ENCODE measurements at regions not wholly inside any gene's neighbourhood (a gene's known extent, or its start where the extent isn't known, plus 50 kb on each side); places are given as distances from the start of the nearest gene placed in this dataset.

- H3K4me3 ChIP-seq, result no peak overlapping the region
- DNase-seq (ENCODE audit: low spot score), result no peak
- H3K27ac ChIP-seq, result no peak overlapping the region
- TF ChIP-seq, protein P1, sequence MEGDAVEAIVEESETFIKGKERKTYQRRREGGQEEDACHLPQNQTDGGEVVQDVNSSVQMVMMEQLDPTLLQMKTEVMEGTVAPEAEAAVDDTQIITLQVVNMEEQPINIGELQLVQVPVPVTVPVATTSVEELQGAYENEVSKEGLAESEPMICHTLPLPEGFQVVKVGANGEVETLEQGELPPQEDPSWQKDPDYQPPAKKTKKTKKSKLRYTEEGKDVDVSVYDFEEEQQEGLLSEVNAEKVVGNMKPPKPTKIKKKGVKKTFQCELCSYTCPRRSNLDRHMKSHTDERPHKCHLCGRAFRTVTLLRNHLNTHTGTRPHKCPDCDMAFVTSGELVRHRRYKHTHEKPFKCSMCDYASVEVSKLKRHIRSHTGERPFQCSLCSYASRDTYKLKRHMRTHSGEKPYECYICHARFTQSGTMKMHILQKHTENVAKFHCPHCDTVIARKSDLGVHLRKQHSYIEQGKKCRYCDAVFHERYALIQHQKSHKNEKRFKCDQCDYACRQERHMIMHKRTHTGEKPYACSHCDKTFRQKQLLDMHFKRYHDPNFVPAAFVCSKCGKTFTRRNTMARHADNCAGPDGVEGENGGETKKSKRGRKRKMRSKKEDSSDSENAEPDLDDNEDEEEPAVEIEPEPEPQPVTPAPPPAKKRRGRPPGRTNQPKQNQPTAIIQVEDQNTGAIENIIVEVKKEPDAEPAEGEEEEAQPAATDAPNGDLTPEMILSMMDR (IDR thresholded peaks at IDR 0.05), result no peak
Observed at GRCh38 chr2:234427081-234428061, 69.5 kb downstream of the ARL4C start.

DNA sequence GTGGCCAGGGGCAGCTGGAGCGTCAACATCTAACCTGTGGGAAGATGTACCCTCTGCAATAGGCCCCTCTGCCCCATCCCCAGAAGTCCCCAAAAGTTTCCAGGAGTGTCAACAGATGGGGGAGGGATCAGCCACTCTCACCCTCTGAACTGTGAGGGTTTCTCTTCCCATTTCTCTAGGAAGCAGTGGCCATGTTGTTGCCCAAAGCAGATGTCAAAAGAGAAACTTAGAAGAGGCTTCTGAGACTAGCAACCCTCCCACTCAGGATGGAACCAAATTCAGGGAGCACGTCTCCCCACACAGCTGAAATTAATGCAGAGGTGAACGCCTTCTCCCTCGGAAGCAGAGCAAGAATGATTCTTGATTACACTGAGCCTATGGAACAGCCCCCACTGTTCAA lies 70.3 kb downstream of the ARL4C start:
- no peak for DNase-seq (ENCODE audit: low spot score)
- no peak overlapping the region for H3K27ac ChIP-seq
- H3K4me3 ChIP-seq, result no peak overlapping the region
- TF ChIP-seq, protein P1 (IDR thresholded peaks at IDR 0.05), result no peak

GRCh38 chr2:234425639-234426603 lies 71.0 kb downstream of the ARL4C start:
- H3K4me3 ChIP-seq, result no peak overlapping the region
- no peak overlapping the region for H3K27ac ChIP-seq
- DNase-seq (ENCODE audit: low spot score), result no peak
- TF ChIP-seq, protein P1 (IDR thresholded peaks at IDR 0.05), result no peak

DNA sequence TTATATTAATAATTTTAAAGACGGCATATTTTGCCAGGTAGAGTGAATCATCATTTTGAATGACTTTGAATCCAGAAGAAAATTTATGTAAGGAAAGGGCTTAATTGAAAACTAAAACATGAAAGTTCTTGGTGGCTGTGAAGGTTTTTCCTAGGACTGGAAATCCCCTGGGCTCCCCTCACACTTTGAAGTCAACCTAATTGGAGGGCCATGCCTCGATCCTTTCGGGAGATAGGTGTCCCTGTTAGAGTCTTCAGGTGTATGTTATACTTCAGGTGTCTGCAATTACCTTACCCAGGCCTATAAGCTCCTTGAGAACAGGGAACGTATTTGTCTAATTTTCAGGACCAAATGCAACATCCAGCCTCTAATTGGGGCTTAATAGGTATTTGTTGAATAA lies 73.0 kb downstream of the ARL4C start:
- Histone ChIP-seq H3K27ac (no peak overlapping the region), H3K4me3 (no peak overlapping the region)
- no peak for DNase-seq (ENCODE audit: low spot score)
- TF ChIP-seq, protein P1 (IDR thresholded peaks at IDR 0.05), result no peak

DNA sequence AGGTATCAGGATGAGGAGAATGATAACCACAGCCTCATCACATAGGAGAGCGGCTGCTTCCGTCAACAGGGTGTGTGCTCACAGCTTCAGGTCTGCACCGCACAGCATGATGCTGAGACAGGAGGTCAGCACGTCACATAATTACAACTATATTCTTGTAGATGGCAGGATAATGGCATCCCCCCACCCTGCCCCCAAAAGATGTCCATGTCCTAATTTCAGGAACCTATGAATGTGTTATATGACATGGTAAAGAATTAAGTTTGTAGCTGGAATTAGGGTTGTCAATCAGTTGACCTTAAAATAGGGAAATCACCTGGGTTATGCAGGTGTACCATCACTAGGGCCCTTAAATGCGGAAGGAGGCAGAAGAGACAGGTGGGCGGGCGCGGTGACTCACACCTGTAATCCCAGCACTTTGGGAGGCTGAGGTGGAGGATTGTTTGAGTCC lies 73.9 kb downstream of the ARL4C start:
- no peak overlapping the region for H3K27ac ChIP-seq
- TF ChIP-seq, protein P1 (IDR thresholded peaks at IDR 0.05), result no peak
- no peak for DNase-seq (ENCODE audit: low spot score)

DNA sequence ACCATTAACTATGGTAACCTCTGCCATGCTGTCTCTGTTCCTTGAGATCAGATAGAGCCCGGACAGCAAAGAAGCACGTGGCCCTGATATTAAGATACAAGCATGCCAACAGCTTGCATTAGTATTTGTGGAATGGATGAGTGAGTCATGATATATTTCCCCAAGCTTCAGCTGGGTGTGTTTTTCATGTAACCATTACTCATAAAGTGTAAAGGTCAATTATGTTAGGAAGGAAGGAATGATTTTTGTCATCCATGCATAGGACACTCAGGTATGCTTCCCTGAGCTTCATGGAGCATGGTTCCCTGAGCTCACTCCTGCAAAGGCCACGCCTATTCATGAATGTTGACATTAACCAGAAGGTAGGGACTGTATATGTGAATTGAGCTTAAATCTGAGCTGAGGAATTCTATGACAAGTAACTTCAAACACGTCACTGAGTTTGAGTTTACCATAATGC lies 74.6 kb downstream of the ARL4C start:
- DNase-seq (ENCODE audit: low spot score), result no peak
- no peak overlapping the region for H3K4me3 ChIP-seq
- H3K27ac ChIP-seq, result no peak overlapping the region
- TF ChIP-seq, protein P1 (IDR thresholded peaks at IDR 0.05), result no peak

More for the DNA sequence above, 73.9 kb downstream of the ARL4C start:
- H3K4me3 ChIP-seq, result no peak overlapping the region
